ENCODE measurements at regions not wholly inside any gene's neighbourhood (a gene's known extent, or its start where the extent isn't known, plus 50 kb on each side); places are given as distances from the start of the nearest gene placed in this dataset.

DNA sequence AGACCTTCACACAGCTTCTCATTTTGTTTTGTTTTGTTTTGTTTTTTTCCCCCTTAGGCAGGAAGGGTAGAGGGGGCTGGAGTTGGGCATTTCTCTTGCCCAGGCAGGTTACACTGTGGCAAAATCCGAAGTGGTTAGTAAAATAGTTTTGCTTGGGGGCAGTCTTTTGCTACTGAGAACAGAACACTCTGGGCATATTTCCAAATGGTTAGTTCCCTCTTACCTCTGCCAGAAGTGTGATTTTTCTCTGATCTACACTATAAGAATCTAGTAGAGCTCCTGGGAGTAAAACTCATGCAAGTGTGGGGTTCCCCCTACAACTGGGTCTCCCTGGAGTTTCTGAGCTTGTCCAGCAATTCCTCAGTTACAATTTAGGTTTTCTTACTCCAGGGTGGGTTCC, 61.7 kb downstream of the NPS start:
- H3K27ac ChIP-seq = no peak overlapping the region
- ATAC-seq (ENCODE audit: low FRiP score in 2 of 2) = no peak
- no peak for DNase-seq
- no peaks in the 10 kb centered on the region for H3K9me3 ChIP-seq
- H3K4me3 ChIP-seq = no peak overlapping the region
- no peaks in the 10 kb centered on the region for H3K4me1 ChIP-seq
- no peak for TF ChIP-seq EP300 (IDR thresholded peaks at IDR 0.05)
- no peak for TF ChIP-seq POLR2A (IDR thresholded peaks at IDR 0.05)
- TF ChIP-seq, protein P1, sequence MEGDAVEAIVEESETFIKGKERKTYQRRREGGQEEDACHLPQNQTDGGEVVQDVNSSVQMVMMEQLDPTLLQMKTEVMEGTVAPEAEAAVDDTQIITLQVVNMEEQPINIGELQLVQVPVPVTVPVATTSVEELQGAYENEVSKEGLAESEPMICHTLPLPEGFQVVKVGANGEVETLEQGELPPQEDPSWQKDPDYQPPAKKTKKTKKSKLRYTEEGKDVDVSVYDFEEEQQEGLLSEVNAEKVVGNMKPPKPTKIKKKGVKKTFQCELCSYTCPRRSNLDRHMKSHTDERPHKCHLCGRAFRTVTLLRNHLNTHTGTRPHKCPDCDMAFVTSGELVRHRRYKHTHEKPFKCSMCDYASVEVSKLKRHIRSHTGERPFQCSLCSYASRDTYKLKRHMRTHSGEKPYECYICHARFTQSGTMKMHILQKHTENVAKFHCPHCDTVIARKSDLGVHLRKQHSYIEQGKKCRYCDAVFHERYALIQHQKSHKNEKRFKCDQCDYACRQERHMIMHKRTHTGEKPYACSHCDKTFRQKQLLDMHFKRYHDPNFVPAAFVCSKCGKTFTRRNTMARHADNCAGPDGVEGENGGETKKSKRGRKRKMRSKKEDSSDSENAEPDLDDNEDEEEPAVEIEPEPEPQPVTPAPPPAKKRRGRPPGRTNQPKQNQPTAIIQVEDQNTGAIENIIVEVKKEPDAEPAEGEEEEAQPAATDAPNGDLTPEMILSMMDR (IDR thresholded peaks at IDR 0.05) = no peak
- TF ChIP-seq POLR2AphosphoS5 (IDR thresholded peaks at IDR 0.05) = no peak
- no peaks in the 10 kb centered on the region for H3K27me3 ChIP-seq
- no peaks in the 10 kb centered on the region for H3K36me3 ChIP-seq
- WGBS, 2 donors = 25 to 53% methylated on average over 1 of the region's 1 CpG

DNA sequence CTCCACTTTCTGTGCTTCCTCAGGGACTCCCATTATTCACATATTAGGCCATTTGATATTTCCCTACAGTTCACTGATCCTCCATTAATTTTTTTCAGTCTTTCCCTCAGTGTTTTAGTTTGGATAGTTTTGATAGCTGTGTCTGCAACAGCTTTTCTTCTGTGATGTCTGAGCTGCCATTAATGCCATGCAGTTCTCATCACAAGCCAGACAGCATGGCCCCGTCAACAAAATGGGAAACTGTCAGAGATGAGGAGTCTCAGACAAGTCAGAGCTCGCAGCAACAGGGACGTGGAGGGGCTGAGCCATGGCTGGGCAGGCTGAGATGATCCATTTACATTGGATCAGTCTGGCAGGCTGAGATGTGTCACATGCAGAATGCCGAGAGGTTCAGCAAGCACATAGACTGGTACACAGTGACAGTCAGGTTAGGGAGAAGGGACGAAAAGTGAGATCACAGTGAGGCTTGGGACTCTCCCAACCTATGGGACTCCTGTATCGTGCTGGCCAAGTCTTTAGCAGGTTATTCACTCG, 65.4 kb downstream of the NPS start:
- no peaks in the 10 kb centered on the region for H3K27me3 ChIP-seq
- no peak overlapping the region for H3K27ac ChIP-seq
- TF ChIP-seq POLR2AphosphoS5 (IDR thresholded peaks at IDR 0.05) (no peak), EP300 (IDR thresholded peaks at IDR 0.05) (no peak)
- TF ChIP-seq, protein P1 (IDR thresholded peaks at IDR 0.05) = no peak
- no peak overlapping the region for H3K4me3 ChIP-seq
- DNase-seq = no peak
- no peaks in the 10 kb centered on the region for H3K4me1 ChIP-seq
- ATAC-seq (ENCODE audit: low FRiP score in 2 of 2) = no peak
- WGBS, 2 donors = 58 to 72% methylated on average over 7 of the region's 7 CpGs
- no peaks in the 10 kb centered on the region for H3K9me3 ChIP-seq
- no peaks in the 10 kb centered on the region for H3K36me3 ChIP-seq

DNA sequence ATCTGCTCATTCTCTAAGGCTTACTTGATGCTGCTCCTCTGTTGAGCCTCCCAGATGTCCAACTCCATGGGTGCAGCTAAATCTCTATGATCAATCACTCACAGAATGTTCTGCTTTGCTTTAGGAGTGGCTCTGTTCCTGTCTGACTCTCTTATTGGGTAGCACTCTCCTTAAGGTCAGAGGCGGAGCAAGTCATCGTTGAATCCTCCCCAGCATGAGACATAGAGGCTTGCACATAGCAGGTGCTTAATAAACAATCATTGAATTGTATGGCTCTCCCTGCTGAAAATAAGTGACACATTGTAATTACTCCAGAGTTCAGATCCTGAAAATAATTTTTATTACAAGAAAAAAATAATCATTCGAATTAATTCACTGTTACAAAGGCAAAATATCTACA, 69.7 kb downstream of the NPS start:
- ATAC-seq (ENCODE audit: low FRiP score in 2 of 2) = no peak
- DNase-seq = no peak
- Histone ChIP-seq H3K4me3 (no peak overlapping the region), H3K9me3 (no peaks in the 10 kb centered on the region), H3K27ac (no peak overlapping the region), H3K4me1 (no peaks in the 10 kb centered on the region), H3K27me3 (no peaks in the 10 kb centered on the region), H3K36me3 (no peaks in the 10 kb centered on the region)
- 87 to 91% methylated on average over 3 of the region's 3 CpGs for WGBS, 2 donors
- no peak for TF ChIP-seq EP300 (IDR thresholded peaks at IDR 0.05)
- no peak for TF ChIP-seq POLR2AphosphoS5 (IDR thresholded peaks at IDR 0.05)
- TF ChIP-seq POLR2A (IDR thresholded peaks at IDR 0.05) = no peak
- TF ChIP-seq, protein P1 (IDR thresholded peaks at IDR 0.05) = no peak

DNA sequence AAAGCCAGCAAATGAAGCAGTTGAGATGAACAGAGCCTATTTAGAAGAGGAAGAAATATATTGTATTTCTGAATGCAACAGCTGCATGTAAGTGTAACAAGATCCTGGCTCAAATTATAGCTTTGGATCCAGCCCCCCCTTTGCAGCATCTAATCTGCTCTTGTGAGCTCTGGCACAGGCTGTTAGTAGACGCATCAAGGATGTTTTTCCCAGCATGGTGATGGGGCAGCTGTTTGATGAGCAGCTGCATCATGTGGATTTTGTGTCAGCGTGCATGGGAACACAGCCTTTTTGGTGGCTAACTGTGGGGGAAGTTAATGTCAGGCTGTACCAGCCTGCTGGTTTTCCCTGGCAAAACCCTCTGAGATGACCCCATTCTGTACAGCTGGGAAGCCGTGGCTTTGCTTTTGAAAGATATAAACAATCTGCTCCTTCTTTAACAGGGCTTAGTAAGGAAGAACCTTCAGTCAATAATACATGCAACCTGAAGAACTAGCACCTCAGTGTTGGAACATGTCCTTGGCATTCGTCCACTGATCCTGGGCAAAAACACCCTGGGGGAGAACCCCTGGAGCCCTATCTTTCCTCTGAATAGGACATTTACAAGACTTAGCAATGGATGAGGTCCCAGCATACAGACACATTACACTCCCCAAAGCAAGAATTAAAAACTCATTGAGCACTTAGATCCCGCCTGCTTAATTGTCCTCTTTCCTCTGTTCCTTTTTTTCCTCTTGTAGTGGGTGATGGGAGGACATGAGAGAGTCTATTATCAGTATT, 70.6 kb downstream of the NPS start:
- TF ChIP-seq EP300 (IDR thresholded peaks at IDR 0.05) = no peak
- TF ChIP-seq, protein P1 (IDR thresholded peaks at IDR 0.05) = no peak
- no peak for TF ChIP-seq POLR2A (IDR thresholded peaks at IDR 0.05)
- H3K4me1 ChIP-seq = no peaks in the 10 kb centered on the region
- WGBS, 2 donors = 58 to 80% methylated on average over 5 of the region's 5 CpGs
- H3K9me3 ChIP-seq = no peaks in the 10 kb centered on the region
- no peak for ATAC-seq (ENCODE audit: low FRiP score in 2 of 2)
- H3K27ac ChIP-seq = no peak overlapping the region
- no peaks in the 10 kb centered on the region for H3K36me3 ChIP-seq
- H3K27me3 ChIP-seq = no peaks in the 10 kb centered on the region
- H3K4me3 ChIP-seq = no peak overlapping the region
- no peak for DNase-seq

DNA sequence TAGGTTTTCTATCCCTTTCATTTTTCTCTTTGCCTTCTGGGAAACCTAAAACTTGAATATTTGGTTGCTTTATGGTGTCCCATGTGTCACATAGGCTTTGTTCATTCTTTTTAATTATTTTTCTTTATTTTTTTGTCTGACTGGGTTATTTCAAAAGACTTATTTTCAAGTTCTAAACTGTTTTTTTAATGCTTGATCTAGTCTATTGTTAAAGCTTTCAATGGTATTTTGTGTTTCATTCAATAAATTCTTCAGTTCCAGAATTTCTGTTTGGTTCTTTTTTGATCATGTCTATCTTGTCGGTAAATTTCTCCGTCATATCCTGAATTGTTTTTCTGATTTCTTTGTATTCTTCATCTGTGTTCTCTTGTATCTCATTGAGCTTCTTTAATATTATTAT, 86.8 kb downstream of the NPS start:
- WGBS, 2 donors = 95 to 99% methylated on average over 2 of the region's 2 CpGs
- TF ChIP-seq POLR2A (IDR thresholded peaks at IDR 0.05) (no peak), EP300 (IDR thresholded peaks at IDR 0.05) (no peak), POLR2AphosphoS5 (IDR thresholded peaks at IDR 0.05) (no peak)
- TF ChIP-seq, protein P1 (IDR thresholded peaks at IDR 0.05) = no peak

More for the DNA sequence above, 86.8 kb downstream of the NPS start:
- Histone ChIP-seq H3K27me3 (no peaks in the 10 kb centered on the region), H3K9me3 (peaks cover 3 to 37% (median 12%) of the 10 kb centered on the region in 4 donors), H3K27ac (no peak overlapping the region), H3K4me1 (no peaks in the 10 kb centered on the region), H3K4me3 (no peak overlapping the region), H3K36me3 (no peaks in the 10 kb centered on the region)
- DNase-seq = no peak
- ATAC-seq (ENCODE audit: low FRiP score in 2 of 2) = no peak

Measured in upper lobe of left lung (tissue), 6 donors.